Loucy (cell line): ENCODE measurements at regions not wholly inside any gene's neighbourhood (a gene's known extent, or its start where the extent isn't known, plus 50 kb on each side); places are given as distances from the start of the nearest gene placed in this dataset.

ENCODE experiments used
- EZH2phosphoT487 ChIP-seq: fragments of 200-600 bp; IDR thresholded peaks from 2 replicates; pipeline ENCODE4 v1.6.1; 2018; ENCODE audit warnings: antibody characterized with exemption, mild to moderate bottlenecking, moderate library complexity, borderline replicate concordance
- TF ChIP-seq, protein P1 (sequence below): fragments of 200-600 bp; sonication (generic); conservative IDR thresholded peaks from 2 replicates; pipeline ENCODE4 v1.5.1; 2014; ENCODE audit warnings: mild to moderate bottlenecking, antibody characterized with exemption, low read length

DNA sequence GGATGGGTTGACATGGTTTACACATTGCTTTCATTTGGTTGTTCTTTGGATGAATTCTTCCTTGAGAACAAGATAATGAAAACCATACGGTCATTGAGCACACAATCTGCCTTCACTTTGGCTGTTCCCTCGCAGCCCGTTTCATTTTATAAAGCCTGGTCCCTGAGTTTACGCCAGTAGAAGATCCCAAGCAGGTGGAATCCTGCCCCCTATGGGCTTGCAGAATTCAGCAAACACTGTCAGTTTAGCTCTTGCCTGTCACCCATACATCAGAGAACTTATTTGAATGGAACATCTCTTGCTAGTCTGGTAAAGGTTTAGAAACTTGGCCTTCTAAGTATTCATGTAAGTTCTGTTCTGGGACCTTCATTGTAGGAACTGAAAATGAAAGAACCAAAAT lies 666.4 kb upstream of the ZEB2 start:
- TF ChIP-seq, protein P1, sequence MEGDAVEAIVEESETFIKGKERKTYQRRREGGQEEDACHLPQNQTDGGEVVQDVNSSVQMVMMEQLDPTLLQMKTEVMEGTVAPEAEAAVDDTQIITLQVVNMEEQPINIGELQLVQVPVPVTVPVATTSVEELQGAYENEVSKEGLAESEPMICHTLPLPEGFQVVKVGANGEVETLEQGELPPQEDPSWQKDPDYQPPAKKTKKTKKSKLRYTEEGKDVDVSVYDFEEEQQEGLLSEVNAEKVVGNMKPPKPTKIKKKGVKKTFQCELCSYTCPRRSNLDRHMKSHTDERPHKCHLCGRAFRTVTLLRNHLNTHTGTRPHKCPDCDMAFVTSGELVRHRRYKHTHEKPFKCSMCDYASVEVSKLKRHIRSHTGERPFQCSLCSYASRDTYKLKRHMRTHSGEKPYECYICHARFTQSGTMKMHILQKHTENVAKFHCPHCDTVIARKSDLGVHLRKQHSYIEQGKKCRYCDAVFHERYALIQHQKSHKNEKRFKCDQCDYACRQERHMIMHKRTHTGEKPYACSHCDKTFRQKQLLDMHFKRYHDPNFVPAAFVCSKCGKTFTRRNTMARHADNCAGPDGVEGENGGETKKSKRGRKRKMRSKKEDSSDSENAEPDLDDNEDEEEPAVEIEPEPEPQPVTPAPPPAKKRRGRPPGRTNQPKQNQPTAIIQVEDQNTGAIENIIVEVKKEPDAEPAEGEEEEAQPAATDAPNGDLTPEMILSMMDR = peak; percentile 47
- TF ChIP-seq EZH2phosphoT487 = no peak
